VCaP (cell line): ENCODE measurements at regions not wholly inside any gene's neighbourhood (a gene's known extent, or its start where the extent isn't known, plus 50 kb on each side); places are given as distances from the start of the nearest gene placed in this dataset.

Experiments
- H3K27ac ChIP-seq: fragments of 450-650 bp; 2 replicates; pipeline ENCODE4 v1.5.1; 2017
- CTCF ChIP-seq: fragments of 450-650 bp; conservative IDR thresholded peaks from 2 replicates; pipeline ENCODE4 v1.5.1; 2017; ENCODE audit warnings: mild to moderate bottlenecking, moderate library complexity

DNA sequence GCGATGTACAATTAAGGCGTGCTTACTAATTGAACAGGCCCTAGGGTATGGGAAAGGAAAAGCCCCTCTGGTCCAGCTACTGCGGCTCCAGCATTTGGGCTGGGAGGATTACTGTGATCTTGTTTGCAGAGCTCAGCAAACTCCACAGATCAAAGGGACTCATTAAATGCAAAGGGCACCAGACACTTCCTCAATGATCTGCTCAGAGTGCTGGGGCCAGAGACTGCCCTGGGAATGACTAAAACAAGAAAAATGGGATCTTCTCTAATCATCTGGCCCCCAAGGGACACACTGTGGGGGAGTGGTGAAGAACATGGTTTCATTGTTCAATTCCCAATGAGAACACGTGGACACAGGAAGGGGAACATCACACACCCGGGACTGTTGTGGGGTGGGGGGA, 85.0 kb downstream of the MARCHF4 start:
- peak overlapping the region; percentile 84 for H3K27ac ChIP-seq
- TF ChIP-seq CTCF, result no peak

- TF ChIP-seq CTCF, result no peak
- H3K27ac ChIP-seq, result peak overlapping the region; percentile 84
These were observed 85.6 kb downstream of the MARCHF4 start for GRCh38 chr2:216286616-216287231.

GRCh38 chr2:216285701-216286100, 86.6 kb downstream of the MARCHF4 start:
- no peak for TF ChIP-seq CTCF
- peak overlapping the region; percentile 84 for H3K27ac ChIP-seq

DNA sequence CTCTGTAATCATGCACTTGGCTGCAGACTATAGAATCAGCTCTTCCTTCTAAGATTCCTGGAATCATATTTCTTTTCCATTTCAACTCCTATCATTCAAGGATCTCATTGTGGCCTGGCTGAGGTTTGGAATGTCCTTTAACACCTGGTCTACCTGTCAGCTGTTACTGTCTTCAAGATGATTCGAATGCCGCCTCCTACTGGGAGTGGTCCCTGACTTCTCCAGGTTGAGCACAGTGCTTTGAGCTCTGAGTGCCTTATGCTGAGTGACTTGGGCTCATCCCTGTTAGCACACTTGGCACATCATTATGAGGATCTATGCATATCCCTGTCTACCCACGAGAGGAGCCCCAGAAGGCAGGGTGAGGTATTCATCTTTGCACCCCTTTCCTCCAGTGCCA, 87.6 kb downstream of the MARCHF4 start:
- no peak overlapping the region for H3K27ac ChIP-seq
- TF ChIP-seq CTCF, result no peak

DNA sequence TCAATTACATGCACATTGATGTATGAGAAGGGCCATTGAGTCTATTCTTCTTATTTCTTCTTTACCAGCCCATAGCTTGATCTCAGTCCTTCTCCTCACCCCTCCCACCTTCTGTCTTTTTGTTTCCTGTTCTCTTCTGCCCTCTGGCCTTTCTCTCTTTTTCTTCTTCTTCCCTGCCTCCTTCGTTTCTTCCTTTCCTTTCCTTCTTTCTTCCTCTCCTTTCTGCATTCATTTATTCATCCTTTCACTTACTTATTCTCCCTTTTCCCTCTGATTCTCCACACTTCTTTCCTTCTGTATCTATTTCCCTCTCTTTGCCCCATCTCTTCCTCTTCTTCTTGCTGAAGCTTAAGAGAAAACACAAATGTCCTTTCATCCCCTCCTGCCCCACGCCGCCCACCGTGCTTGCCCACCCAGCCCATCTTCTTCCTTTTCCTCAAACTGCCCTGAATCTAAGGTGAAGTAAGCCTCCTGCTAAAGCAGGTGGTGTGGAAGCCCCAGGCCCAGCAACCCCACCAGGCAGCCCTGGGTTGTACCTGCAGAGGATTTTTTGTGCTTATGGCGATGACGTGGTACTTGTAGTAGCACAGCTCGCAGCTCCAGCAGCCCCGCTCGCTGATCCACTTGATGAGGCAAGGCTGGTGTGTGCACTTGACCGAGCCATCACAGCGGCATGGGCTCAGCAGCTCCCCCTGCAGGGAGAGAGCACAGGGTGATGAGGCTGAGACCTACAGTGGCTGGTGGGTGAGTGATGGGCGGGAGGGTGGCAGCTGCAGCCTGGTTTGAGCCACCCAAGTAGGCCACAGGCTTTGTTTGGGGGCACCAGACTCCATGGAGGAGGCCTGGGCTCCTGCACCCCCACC, 89.0 kb downstream of the MARCHF4 start:
- no peak overlapping the region for H3K27ac ChIP-seq
- TF ChIP-seq CTCF, result no peak; the same call in 1 of the 2 replicates

DNA sequence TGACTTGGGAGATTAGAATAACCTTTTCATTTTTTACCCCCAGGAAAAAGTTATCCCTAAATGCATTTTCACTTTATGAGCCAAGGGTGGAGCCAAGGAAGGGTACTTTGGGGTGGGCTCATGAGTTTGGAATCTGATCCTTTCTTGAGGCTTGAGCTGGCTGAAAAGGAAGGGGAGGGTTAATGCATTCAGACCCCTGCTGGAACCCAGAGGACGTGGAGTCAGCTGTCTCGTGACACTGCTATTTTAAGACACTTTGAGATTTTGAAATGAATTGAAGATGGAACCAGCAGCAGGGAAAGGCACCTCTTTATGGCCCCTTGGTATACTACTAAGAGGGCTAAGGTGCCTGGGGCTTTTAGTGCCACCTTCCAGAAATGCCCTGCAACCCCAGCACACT, 90.4 kb downstream of the MARCHF4 start:
- H3K27ac ChIP-seq, result no peak overlapping the region
- no peak for TF ChIP-seq CTCF

GRCh38 chr2:216281316-216281715, 91.0 kb downstream of the MARCHF4 start:
- no peak overlapping the region for H3K27ac ChIP-seq

More at GRCh38 chr2:216281316-216281715, 91.0 kb downstream of the MARCHF4 start:
- TF ChIP-seq CTCF, result no peak
